AG04450 (cell line): ENCODE measurements at regions not wholly inside any gene's neighbourhood (a gene's known extent, or its start where the extent isn't known, plus 50 kb on each side); places are given as distances from the start of the nearest gene placed in this dataset.

Experiments
- CTCF ChIA-PET: fragments of 300-600, 350-600 bp; formaldehyde crosslinking; extraction: SDS; loops from one replicate; lab custom pipeline; 2022; ENCODE audit warnings: antibody characterized with exemption, inconsistent platforms; lab: Charles Lee
- POLR2A ChIA-PET: fragments of 350-600 bp; formaldehyde crosslinking; extraction: SDS; loops from one replicate; lab custom pipeline; 2021; ENCODE audit warnings: antibody characterized with exemption, inconsistent platforms; lab: Yijun Ruan, JAX
- DNase-seq: peaks from one replicate; pipeline ENCODE4 v3.0.0-alpha.2; 2011; ENCODE audit warnings: low read depth, low spot score
- H3K27ac ChIP-seq: one replicate; pipeline ENCODE4 v1.5.1; 2012; ENCODE audit warnings: low read depth, low read length, control low read depth
- H3K27me3 ChIP-seq: one replicate; pipeline ENCODE4 v1.6.0; 2012; ENCODE audit warnings: low read length; ENCODE audit not compliant: control insufficient read depth, insufficient read depth
- H3K4me3 ChIP-seq: 2 replicates; pipeline ENCODE4 v1.5.1; 2011; ENCODE audit warnings: mild to moderate bottlenecking, low read depth, low read length, control low read depth
- H3K9me3 ChIP-seq: 2 replicates; pipeline ENCODE4 v1.5.1; 2012; ENCODE audit warnings: low read length; ENCODE audit not compliant: control insufficient read depth, insufficient read depth
- CTCF ChIP-seq: IDR thresholded peaks from 2 replicates; pipeline ENCODE4 v1.5.1; 2011; ENCODE audit warnings: low read depth, low read length, control low read depth, inconsistent platforms

DNA sequence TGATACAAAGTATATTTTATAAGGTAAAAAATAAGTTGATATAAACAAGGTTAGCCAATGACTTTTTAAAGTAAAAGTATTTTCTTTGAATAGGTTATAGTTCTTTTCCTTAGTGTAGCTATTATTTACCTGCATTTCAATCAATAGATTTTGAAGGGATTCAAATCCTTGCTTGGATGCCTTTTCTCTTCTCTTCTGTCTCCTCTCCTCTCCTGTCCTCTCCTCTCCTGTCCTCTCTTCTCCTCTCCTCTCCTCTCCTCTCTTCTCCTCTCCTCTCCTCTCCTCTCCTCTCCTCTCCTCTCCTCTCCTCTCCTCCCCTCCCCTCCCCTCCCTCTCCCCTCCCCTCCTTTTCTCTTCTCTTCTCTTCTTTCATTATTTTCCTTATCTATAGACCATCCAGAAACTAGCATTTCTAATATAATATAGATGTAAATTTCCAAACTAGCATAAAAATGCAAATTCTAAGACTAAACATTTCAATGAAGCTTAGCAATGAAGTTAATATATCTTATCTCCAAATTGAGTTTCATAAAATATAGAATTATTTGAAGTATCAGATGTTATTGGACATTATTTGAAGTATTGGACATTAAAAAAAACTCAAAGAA lies 60.5 kb upstream of the PRKCQ start:
- H3K9me3 ChIP-seq, result no peaks in the 10 kb centered on the region
- CTCF ChIA-PET, result interaction anchor here (0.6 kb wide), 1 partner anchor 146 kb away, joined by 3 read pairs; no protein-coding TSS in a partner anchor
- POLR2A ChIA-PET, result no interaction called here
- H3K27me3 ChIP-seq, result no peaks in the 10 kb centered on the region
- no peak overlapping the region for H3K27ac ChIP-seq
- TF ChIP-seq CTCF, result no peak
- no peak for DNase-seq
- no peak overlapping the region for H3K4me3 ChIP-seq

- no peak for TF ChIP-seq CTCF
- ChIA-PET CTCF (no interaction called here), POLR2A (no interaction called here)
Measured at GRCh38 chr10:6637053-6637452, 57.0 kb upstream of the PRKCQ start.

DNA sequence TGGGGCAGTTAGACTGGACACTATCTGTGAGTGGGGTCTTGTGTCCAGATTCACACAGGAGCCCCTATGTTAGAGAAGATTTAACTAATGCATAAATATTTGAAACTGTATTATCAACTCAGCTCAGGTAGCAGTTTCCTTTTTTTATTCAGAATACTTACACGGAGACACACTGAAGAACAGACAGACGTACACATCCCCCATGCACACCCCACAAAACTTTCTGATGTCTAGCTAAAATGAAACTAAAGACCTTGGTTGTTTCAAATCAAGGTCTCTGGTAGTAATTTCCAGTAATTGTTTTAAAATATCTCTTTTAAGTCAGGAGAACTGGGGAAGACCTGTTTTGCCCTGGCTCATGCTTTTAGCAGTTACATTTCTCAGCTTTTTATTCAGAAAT lies 55.7 kb upstream of the PRKCQ start:
- Histone ChIP-seq H3K9me3 (no peaks in the 10 kb centered on the region), H3K4me3 (no peak overlapping the region), H3K27me3 (no peaks in the 10 kb centered on the region), H3K27ac (no peak overlapping the region)
- DNase-seq, result no peak
- no peak for TF ChIP-seq CTCF
- CTCF ChIA-PET, result no interaction called here
- POLR2A ChIA-PET, result no interaction called here

More at GRCh38 chr10:6637053-6637452, 57.0 kb upstream of the PRKCQ start:
- Histone ChIP-seq H3K9me3 (no peaks in the 10 kb centered on the region), H3K27ac (no peak overlapping the region), H3K27me3 (no peaks in the 10 kb centered on the region), H3K4me3 (no peak overlapping the region)
- DNase-seq, result no peak
